ENCODE measurements at regions not wholly inside any gene's neighbourhood (a gene's known extent, or its start where the extent isn't known, plus 50 kb on each side); places are given as distances from the start of the nearest gene placed in this dataset.

GRCh38 chr20:57970856-57971255 lies 257.6 kb downstream of the ANKRD60 start:
- TF ChIP-seq SIN3A (IDR thresholded peaks at IDR 0.05; ENCODE audit: borderline replicate concordance, insufficient read depth, low read length) (no peak), REST (IDR thresholded peaks at IDR 0.05; ENCODE audit: insufficient read depth in 1 of 2, low read depth in 2 of 2, low read length in 2 of 2) (no peak), POLR2AphosphoS5 (IDR thresholded peaks at IDR 0.05; ENCODE audit: low read depth, low read length) (no peak), FOXP2 (optimal IDR thresholded peaks at IDR 0.05; ENCODE audit: borderline replicate concordance, extremely low read depth, extremely low read length, insufficient read depth) (no peak), TAF1 (IDR thresholded peaks at IDR 0.05; ENCODE audit: borderline replicate concordance, insufficient read depth, low read length) (no peak)
